ENCODE measurements at regions not wholly inside any gene's neighbourhood (a gene's known extent, or its start where the extent isn't known, plus 50 kb on each side); places are given as distances from the start of the nearest gene placed in this dataset.

- Histone ChIP-seq H3K9me3 (ENCODE audit: control insufficient read depth in 1 of 2, low read length in 2 of 2) (no peaks in the 10 kb centered on the region), H3K27me3 (ENCODE audit: control insufficient read depth in 1 of 2, insufficient read depth in 2 of 2, low read length in 2 of 2) (no peaks in the 10 kb centered on the region), H3K4me1 (ENCODE audit: control insufficient read depth in 1 of 2, insufficient read depth in 2 of 2, low read length in 2 of 2) (peaks cover 0 to 18% of the 10 kb centered on the region in 2 donors), H3K9ac (ENCODE audit: low read depth in 1 of 2, low read length in 2 of 2) (peak overlapping the region in 1 of 2 donors; percentile 32), H3K36me3 (ENCODE audit: control insufficient read depth in 1 of 2, insufficient read depth in 2 of 2, low read length in 2 of 2) (no peaks in the 10 kb centered on the region), H3K27ac (ENCODE audit: low read depth, low read length) (no peak overlapping the region), H3K4me3 (ENCODE audit: low read depth in 1 of 2, low read length in 2 of 2) (no peak overlapping the region)
Observed at GRCh38 chr1:235011599-235012435, 116.8 kb downstream of the TOMM20 start.

- no peak overlapping the region for H3K27ac ChIP-seq (ENCODE audit: low read depth, low read length)
Observed at GRCh38 chr1:235011064-235011598, 117.5 kb downstream of the TOMM20 start.

GRCh38 chr1:235009561-235010306 is 118.9 kb downstream of the TOMM20 start:
- H3K9me3 ChIP-seq (ENCODE audit: control insufficient read depth in 1 of 2, low read length in 2 of 2): no peaks in the 10 kb centered on the region
- no peaks in the 10 kb centered on the region for H3K36me3 ChIP-seq (ENCODE audit: control insufficient read depth in 1 of 2, insufficient read depth in 2 of 2, low read length in 2 of 2)
- H3K9ac ChIP-seq (ENCODE audit: low read depth in 1 of 2, low read length in 2 of 2): no peak overlapping the region
- H3K4me3 ChIP-seq (ENCODE audit: low read depth in 1 of 2, low read length in 2 of 2): no peak overlapping the region
- H3K27ac ChIP-seq (ENCODE audit: low read depth, low read length): no peak overlapping the region
- no peaks in the 10 kb centered on the region for H3K27me3 ChIP-seq (ENCODE audit: control insufficient read depth in 1 of 2, insufficient read depth in 2 of 2, low read length in 2 of 2)
- H3K4me1 ChIP-seq (ENCODE audit: control insufficient read depth in 1 of 2, insufficient read depth in 2 of 2, low read length in 2 of 2): peaks cover 0 to 18% of the 10 kb centered on the region in 2 donors

More at GRCh38 chr1:235011064-235011598, 117.5 kb downstream of the TOMM20 start:
- Histone ChIP-seq H3K4me1 (ENCODE audit: control insufficient read depth in 1 of 2, insufficient read depth in 2 of 2, low read length in 2 of 2) (peaks cover 0 to 18% of the 10 kb centered on the region in 2 donors), H3K36me3 (ENCODE audit: control insufficient read depth in 1 of 2, insufficient read depth in 2 of 2, low read length in 2 of 2) (no peaks in the 10 kb centered on the region), H3K9me3 (ENCODE audit: control insufficient read depth in 1 of 2, low read length in 2 of 2) (no peaks in the 10 kb centered on the region), H3K4me3 (ENCODE audit: low read depth in 1 of 2, low read length in 2 of 2) (no peak overlapping the region), H3K27me3 (ENCODE audit: control insufficient read depth in 1 of 2, insufficient read depth in 2 of 2, low read length in 2 of 2) (no peaks in the 10 kb centered on the region), H3K9ac (ENCODE audit: low read depth in 1 of 2, low read length in 2 of 2) (peak overlapping the region in 1 of 2 donors; percentile 32)

- Histone ChIP-seq H3K36me3 (ENCODE audit: control insufficient read depth in 1 of 2, insufficient read depth in 2 of 2, low read length in 2 of 2) (no peaks in the 10 kb centered on the region), H3K27ac (ENCODE audit: low read depth, low read length) (no peak overlapping the region), H3K4me1 (ENCODE audit: control insufficient read depth in 1 of 2, insufficient read depth in 2 of 2, low read length in 2 of 2) (peaks cover 0 to 18% of the 10 kb centered on the region in 2 donors), H3K27me3 (ENCODE audit: control insufficient read depth in 1 of 2, insufficient read depth in 2 of 2, low read length in 2 of 2) (no peaks in the 10 kb centered on the region), H3K9ac (ENCODE audit: low read depth in 1 of 2, low read length in 2 of 2) (no peak overlapping the region), H3K9me3 (ENCODE audit: control insufficient read depth in 1 of 2, low read length in 2 of 2) (no peaks in the 10 kb centered on the region), H3K4me3 (ENCODE audit: low read depth in 1 of 2, low read length in 2 of 2) (no peak overlapping the region)
Observed at GRCh38 chr1:235009074-235009473, 119.6 kb downstream of the TOMM20 start.

- H3K27ac ChIP-seq (ENCODE audit: low read depth, low read length): no peak overlapping the region
- H3K4me1 ChIP-seq (ENCODE audit: control insufficient read depth in 1 of 2, insufficient read depth in 2 of 2, low read length in 2 of 2): peaks cover 0 to 18% of the 10 kb centered on the region in 2 donors
Observed at GRCh38 chr1:235008239-235008638, 120.4 kb downstream of the TOMM20 start.

GRCh38 chr1:235006816-235007215 is 121.8 kb downstream of the TOMM20 start:
- Histone ChIP-seq H3K4me1 (ENCODE audit: control insufficient read depth in 1 of 2, insufficient read depth in 2 of 2, low read length in 2 of 2) (peaks cover 0 to 5% of the 10 kb centered on the region in 2 donors), H3K4me3 (ENCODE audit: low read depth in 1 of 2, low read length in 2 of 2) (no peak overlapping the region), H3K36me3 (ENCODE audit: control insufficient read depth in 1 of 2, insufficient read depth in 2 of 2, low read length in 2 of 2) (no peaks in the 10 kb centered on the region), H3K27me3 (ENCODE audit: control insufficient read depth in 1 of 2, insufficient read depth in 2 of 2, low read length in 2 of 2) (no peaks in the 10 kb centered on the region), H3K27ac (ENCODE audit: low read depth, low read length) (no peak overlapping the region), H3K9me3 (ENCODE audit: control insufficient read depth in 1 of 2, low read length in 2 of 2) (no peaks in the 10 kb centered on the region), H3K9ac (ENCODE audit: low read depth in 1 of 2, low read length in 2 of 2) (no peak overlapping the region)

More at GRCh38 chr1:235008239-235008638, 120.4 kb downstream of the TOMM20 start:
- no peaks in the 10 kb centered on the region for H3K9me3 ChIP-seq (ENCODE audit: control insufficient read depth in 1 of 2, low read length in 2 of 2)
- H3K36me3 ChIP-seq (ENCODE audit: control insufficient read depth in 1 of 2, insufficient read depth in 2 of 2, low read length in 2 of 2): no peaks in the 10 kb centered on the region
- no peak overlapping the region for H3K9ac ChIP-seq (ENCODE audit: low read depth in 1 of 2, low read length in 2 of 2)
- H3K27me3 ChIP-seq (ENCODE audit: control insufficient read depth in 1 of 2, insufficient read depth in 2 of 2, low read length in 2 of 2): no peaks in the 10 kb centered on the region
- H3K4me3 ChIP-seq (ENCODE audit: low read depth in 1 of 2, low read length in 2 of 2): no peak overlapping the region

GRCh38 chr1:235006132-235006721 is 122.4 kb downstream of the TOMM20 start:
- Histone ChIP-seq H3K9me3 (ENCODE audit: control insufficient read depth in 1 of 2, low read length in 2 of 2) (no peaks in the 10 kb centered on the region), H3K27me3 (ENCODE audit: control insufficient read depth in 1 of 2, insufficient read depth in 2 of 2, low read length in 2 of 2) (no peaks in the 10 kb centered on the region), H3K9ac (ENCODE audit: low read depth in 1 of 2, low read length in 2 of 2) (no peak overlapping the region), H3K27ac (ENCODE audit: low read depth, low read length) (no peak overlapping the region), H3K4me1 (ENCODE audit: control insufficient read depth in 1 of 2, insufficient read depth in 2 of 2, low read length in 2 of 2) (no peaks in the 10 kb centered on the region), H3K4me3 (ENCODE audit: low read depth in 1 of 2, low read length in 2 of 2) (no peak overlapping the region), H3K36me3 (ENCODE audit: control insufficient read depth in 1 of 2, insufficient read depth in 2 of 2, low read length in 2 of 2) (no peaks in the 10 kb centered on the region)

GRCh38 chr1:235004840-235005391 is 123.7 kb downstream of the TOMM20 start:
- Histone ChIP-seq H3K27me3 (ENCODE audit: control insufficient read depth in 1 of 2, insufficient read depth in 2 of 2, low read length in 2 of 2) (no peaks in the 10 kb centered on the region), H3K9ac (ENCODE audit: low read depth in 1 of 2, low read length in 2 of 2) (no peak overlapping the region), H3K9me3 (ENCODE audit: control insufficient read depth in 1 of 2, low read length in 2 of 2) (no peaks in the 10 kb centered on the region), H3K4me3 (ENCODE audit: low read depth in 1 of 2, low read length in 2 of 2) (no peak overlapping the region), H3K36me3 (ENCODE audit: control insufficient read depth in 1 of 2, insufficient read depth in 2 of 2, low read length in 2 of 2) (no peaks in the 10 kb centered on the region), H3K27ac (ENCODE audit: low read depth, low read length) (no peak overlapping the region), H3K4me1 (ENCODE audit: control insufficient read depth in 1 of 2, insufficient read depth in 2 of 2, low read length in 2 of 2) (no peaks in the 10 kb centered on the region)

- H3K27me3 ChIP-seq (ENCODE audit: control insufficient read depth in 1 of 2, insufficient read depth in 2 of 2, low read length in 2 of 2): no peaks in the 10 kb centered on the region
- H3K9me3 ChIP-seq (ENCODE audit: control insufficient read depth in 1 of 2, low read length in 2 of 2): no peaks in the 10 kb centered on the region
- no peak overlapping the region for H3K9ac ChIP-seq (ENCODE audit: low read depth in 1 of 2, low read length in 2 of 2)
- no peaks in the 10 kb centered on the region for H3K4me1 ChIP-seq (ENCODE audit: control insufficient read depth in 1 of 2, insufficient read depth in 2 of 2, low read length in 2 of 2)
- no peak overlapping the region for H3K27ac ChIP-seq (ENCODE audit: low read depth, low read length)
- H3K36me3 ChIP-seq (ENCODE audit: control insufficient read depth in 1 of 2, insufficient read depth in 2 of 2, low read length in 2 of 2): no peaks in the 10 kb centered on the region
- H3K4me3 ChIP-seq (ENCODE audit: low read depth in 1 of 2, low read length in 2 of 2): no peak overlapping the region
Observed at GRCh38 chr1:235004276-235004675, 124.4 kb downstream of the TOMM20 start.

Measured in duodenal mucosa (tissue), 2 donors.